ENCODE measurements at regions not wholly inside any gene's neighbourhood (a gene's known extent, or its start where the extent isn't known, plus 50 kb on each side); places are given as distances from the start of the nearest gene placed in this dataset.

- WGBS, 5 donors, result 62 to 75% (median 71%) methylated on average over 4 of the region's 4 CpGs
- no peaks in the 10 kb centered on the region for H3K36me3 ChIP-seq
- no peaks in the 10 kb centered on the region for H3K9me3 ChIP-seq
- H3K4me1 ChIP-seq, result peaks cover 0 to 4% (median 0%) of the 10 kb centered on the region in 4 donors
- no peak overlapping the region for H3K27ac ChIP-seq
- intact Hi-C loops (cut with DNase I; ENCODE audit: low total_unique reads), result no loop called here
- TF ChIP-seq POLR2AphosphoS5 (IDR thresholded peaks at IDR 0.05) (no peak), POLR2A (IDR thresholded peaks at IDR 0.05) (no peak), EP300 (IDR thresholded peaks at IDR 0.05) (no peak), CTCF (IDR thresholded peaks at IDR 0.05) (no peak)
- DNase-seq, result no peak
- H3K4me3 ChIP-seq, result no peak overlapping the region
- H3K27me3 ChIP-seq, result no peaks in the 10 kb centered on the region
Observed at GRCh38 chr12:127247937-127248336, 1019.0 kb upstream of the TMEM132C start.

DNA sequence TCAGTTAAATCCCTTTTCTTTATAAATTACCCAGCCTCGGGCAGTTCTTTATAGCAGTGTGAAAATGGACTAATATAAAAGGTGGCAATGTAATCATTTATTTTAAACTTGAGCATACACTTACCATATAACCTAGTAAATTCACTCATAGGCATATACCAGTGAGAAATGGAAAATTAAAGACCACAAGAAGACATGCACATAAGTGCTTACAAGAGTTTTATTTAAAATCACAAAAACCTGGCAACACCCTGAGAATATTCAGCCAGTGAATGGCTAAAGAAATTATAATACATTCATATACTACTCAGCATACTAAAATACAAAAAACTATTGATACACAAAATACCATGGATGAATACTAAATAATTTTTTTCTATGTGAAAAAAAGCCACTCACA is 1017.5 kb upstream of the TMEM132C start:
- H3K9me3 ChIP-seq, result no peaks in the 10 kb centered on the region
- H3K36me3 ChIP-seq, result no peaks in the 10 kb centered on the region
- DNase-seq, result no peak
- H3K27me3 ChIP-seq, result no peaks in the 10 kb centered on the region
- TF ChIP-seq CTCF (IDR thresholded peaks at IDR 0.05) (no peak), EP300 (IDR thresholded peaks at IDR 0.05) (no peak), POLR2AphosphoS5 (IDR thresholded peaks at IDR 0.05) (no peak), POLR2A (IDR thresholded peaks at IDR 0.05) (no peak)
- WGBS, 5 donors, result 74 to 85% (median 77%) methylated on average over 1 of the region's 1 CpG
- peaks cover 0 to 4% (median 0%) of the 10 kb centered on the region in 4 donors for H3K4me1 ChIP-seq
- no peak overlapping the region for H3K27ac ChIP-seq
- H3K4me3 ChIP-seq, result no peak overlapping the region
- intact Hi-C loops (cut with DNase I; ENCODE audit: low total_unique reads), result no loop called here

DNA sequence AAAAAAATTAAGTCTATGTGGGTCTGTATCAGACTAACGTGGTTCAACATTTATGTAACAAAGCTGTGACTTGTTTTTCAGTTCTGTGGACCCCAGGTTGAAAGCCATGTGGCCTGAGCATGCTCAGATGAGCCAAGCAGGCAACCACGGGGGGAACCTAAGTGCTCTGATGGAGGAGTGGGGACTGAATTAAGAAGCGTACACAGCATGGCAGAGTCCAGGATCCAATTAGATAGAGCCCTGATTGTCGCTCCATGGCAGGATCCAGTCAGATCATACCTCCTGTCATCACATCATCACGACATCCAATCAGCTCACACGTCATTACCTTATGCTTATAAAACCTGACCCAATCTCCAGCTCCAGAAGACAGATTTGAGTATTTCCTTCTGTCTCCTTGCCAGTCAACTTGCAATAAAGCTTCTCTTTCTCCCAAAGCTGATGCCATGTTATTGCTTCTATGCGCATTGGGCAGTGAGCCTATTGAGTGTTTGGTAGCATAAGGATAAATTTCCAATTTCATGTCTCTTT is 1013.1 kb upstream of the TMEM132C start:
- DNase-seq, result no peak
- intact Hi-C loops (cut with DNase I; ENCODE audit: low total_unique reads), result no loop called here
- no peak overlapping the region for H3K27ac ChIP-seq
- no peaks in the 10 kb centered on the region for H3K27me3 ChIP-seq
- no peak overlapping the region for H3K4me3 ChIP-seq
- H3K36me3 ChIP-seq, result no peaks in the 10 kb centered on the region
- TF ChIP-seq CTCF (IDR thresholded peaks at IDR 0.05) (no peak), POLR2A (IDR thresholded peaks at IDR 0.05) (no peak), EP300 (IDR thresholded peaks at IDR 0.05) (no peak), POLR2AphosphoS5 (IDR thresholded peaks at IDR 0.05) (no peak)
- no peaks in the 10 kb centered on the region for H3K9me3 ChIP-seq
- H3K4me1 ChIP-seq, result no peaks in the 10 kb centered on the region
- WGBS, 5 donors, result 79 to 94% (median 84%) methylated on average over 7 of the region's 7 CpGs

- Histone ChIP-seq H3K36me3 (no peaks in the 10 kb centered on the region), H3K9me3 (no peaks in the 10 kb centered on the region), H3K4me3 (no peak overlapping the region), H3K27ac (no peak overlapping the region), H3K4me1 (no peaks in the 10 kb centered on the region), H3K27me3 (no peaks in the 10 kb centered on the region)
- DNase-seq, result no peak
- TF ChIP-seq CTCF (IDR thresholded peaks at IDR 0.05) (no peak), POLR2AphosphoS5 (IDR thresholded peaks at IDR 0.05) (no peak), POLR2A (IDR thresholded peaks at IDR 0.05) (no peak), EP300 (IDR thresholded peaks at IDR 0.05) (no peak)
- intact Hi-C loops (cut with DNase I; ENCODE audit: low total_unique reads), result no loop called here
- 36 to 57% (median 38%) methylated on average over 5 of the region's 5 CpGs for WGBS, 5 donors
Observed at GRCh38 chr12:127254420-127254955, 1012.5 kb upstream of the TMEM132C start.

Data from stomach (tissue), 8 donors.